ENCODE measurements at regions not wholly inside any gene's neighbourhood (a gene's known extent, or its start where the extent isn't known, plus 50 kb on each side); places are given as distances from the start of the nearest gene placed in this dataset.
"Not testable (repeated sequence)": the region's sequence is repeated elsewhere in the genome, so short reads cannot be mapped to it uniquely, and the experiment has no call there.

DNA sequence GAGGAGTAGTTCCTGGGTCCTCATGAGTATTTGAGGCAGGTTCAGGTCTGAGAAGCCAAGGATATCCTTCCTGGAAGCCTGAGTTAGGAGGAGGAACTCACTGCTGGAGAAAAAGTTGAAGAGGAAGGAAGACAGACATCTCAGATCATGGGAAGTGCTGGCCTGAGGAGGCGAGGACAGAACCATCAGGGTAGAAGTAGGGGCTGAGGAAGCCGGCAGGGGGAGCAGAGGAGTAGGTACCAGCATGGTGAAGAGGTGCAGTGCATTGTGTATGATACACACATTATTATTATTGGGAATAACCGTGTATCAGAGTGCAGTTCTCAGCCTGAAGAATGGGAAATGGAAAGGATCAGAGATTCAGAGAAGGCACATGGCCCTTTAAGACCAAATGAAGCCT is 103.2 kb upstream of the PRB2 start:
- TF ChIP-seq, protein P1, sequence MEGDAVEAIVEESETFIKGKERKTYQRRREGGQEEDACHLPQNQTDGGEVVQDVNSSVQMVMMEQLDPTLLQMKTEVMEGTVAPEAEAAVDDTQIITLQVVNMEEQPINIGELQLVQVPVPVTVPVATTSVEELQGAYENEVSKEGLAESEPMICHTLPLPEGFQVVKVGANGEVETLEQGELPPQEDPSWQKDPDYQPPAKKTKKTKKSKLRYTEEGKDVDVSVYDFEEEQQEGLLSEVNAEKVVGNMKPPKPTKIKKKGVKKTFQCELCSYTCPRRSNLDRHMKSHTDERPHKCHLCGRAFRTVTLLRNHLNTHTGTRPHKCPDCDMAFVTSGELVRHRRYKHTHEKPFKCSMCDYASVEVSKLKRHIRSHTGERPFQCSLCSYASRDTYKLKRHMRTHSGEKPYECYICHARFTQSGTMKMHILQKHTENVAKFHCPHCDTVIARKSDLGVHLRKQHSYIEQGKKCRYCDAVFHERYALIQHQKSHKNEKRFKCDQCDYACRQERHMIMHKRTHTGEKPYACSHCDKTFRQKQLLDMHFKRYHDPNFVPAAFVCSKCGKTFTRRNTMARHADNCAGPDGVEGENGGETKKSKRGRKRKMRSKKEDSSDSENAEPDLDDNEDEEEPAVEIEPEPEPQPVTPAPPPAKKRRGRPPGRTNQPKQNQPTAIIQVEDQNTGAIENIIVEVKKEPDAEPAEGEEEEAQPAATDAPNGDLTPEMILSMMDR (IDR thresholded peaks at IDR 0.05; ENCODE audit: low read depth, low read length): peak; percentile 53
- H3K4me3 ChIP-seq (ENCODE audit: low read depth, low read length); H3K36me3 ChIP-seq; H3K9me3 ChIP-seq (ENCODE audit: severe bottlenecking); H3K27ac ChIP-seq: not testable (repeated sequence)
- H3K27me3 ChIP-seq (ENCODE audit: insufficient read depth, low read depth, severe bottlenecking): peaks cover 37% of the 10 kb centered on the region
- DNase-seq: peak; percentile 27

DNA sequence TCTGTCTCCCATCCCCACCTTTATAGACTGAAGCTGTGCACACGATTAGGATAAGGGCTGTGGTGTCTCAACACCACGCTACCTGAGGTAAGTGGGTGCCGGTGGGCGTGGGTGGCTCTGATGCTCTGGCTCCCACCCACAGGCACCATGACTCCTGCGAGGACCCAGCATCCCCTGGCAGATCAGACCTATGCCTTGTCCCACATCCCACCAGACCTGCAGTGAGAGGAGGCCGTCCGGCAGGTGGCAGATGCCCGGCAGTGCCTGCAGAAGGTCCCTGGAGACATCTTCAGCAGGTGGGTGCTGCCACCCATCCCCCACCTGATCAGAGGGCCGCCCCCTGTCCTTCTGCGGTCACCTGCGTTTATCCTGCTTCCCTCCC is 104.4 kb upstream of the PRB2 start:
- TF ChIP-seq, protein P1 (IDR thresholded peaks at IDR 0.05; ENCODE audit: low read depth, low read length): no peak
- Histone ChIP-seq H3K27ac (no peak overlapping the region), H3K36me3 (no peaks in the 10 kb centered on the region), H3K4me3 (ENCODE audit: low read depth, low read length) (peak overlapping the region; percentile 35), H3K9me3 (ENCODE audit: severe bottlenecking) (peaks cover 8% of the 10 kb centered on the region), H3K27me3 (ENCODE audit: insufficient read depth, low read depth, severe bottlenecking) (peaks cover 37% of the 10 kb centered on the region)
- DNase-seq: no peak

DNA sequence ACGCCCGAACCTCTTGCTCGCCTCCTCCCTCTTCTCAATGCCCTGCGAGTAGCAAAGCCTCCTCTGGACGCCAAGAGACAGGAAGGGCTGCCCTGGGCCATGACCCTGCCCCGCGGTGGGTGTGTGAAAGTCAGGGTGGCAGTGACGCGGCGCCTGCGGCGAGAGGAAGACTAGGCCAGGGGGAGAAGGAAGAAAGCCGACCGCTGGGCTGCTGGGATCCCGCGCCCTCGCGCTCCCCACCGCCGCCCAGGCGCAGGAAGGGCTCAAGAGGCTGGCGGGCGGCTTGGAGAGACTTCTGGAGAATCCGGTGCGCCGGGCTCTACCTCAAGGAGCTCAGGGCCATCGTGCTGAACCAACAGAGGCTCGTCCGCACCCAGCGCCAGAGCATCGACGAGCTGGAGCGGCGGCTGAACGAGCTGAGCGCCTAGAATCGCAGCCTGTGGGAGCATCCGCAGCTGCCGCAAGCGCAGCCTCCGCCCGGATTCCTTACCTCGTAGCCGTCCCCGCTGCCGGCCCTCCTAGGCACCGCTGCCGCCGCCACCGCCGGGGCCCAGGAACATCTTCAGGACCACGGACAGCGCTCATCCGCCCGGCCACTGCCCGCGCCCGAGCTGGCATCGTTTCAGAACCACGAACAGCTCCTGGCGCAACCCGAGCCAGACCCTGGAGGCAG is 105.0 kb upstream of the PRB2 start:
- Histone ChIP-seq H3K27me3 (ENCODE audit: insufficient read depth, low read depth, severe bottlenecking) (peaks cover 37% of the 10 kb centered on the region), H3K9me3 (ENCODE audit: severe bottlenecking) (peaks cover 8% of the 10 kb centered on the region), H3K27ac (no peak overlapping the region), H3K36me3 (no peaks in the 10 kb centered on the region), H3K4me3 (ENCODE audit: low read depth, low read length) (peak overlapping the region; percentile 35)
- DNase-seq: peak; percentile 23
- TF ChIP-seq, protein P1 (IDR thresholded peaks at IDR 0.05; ENCODE audit: low read depth, low read length): no peak

DNA sequence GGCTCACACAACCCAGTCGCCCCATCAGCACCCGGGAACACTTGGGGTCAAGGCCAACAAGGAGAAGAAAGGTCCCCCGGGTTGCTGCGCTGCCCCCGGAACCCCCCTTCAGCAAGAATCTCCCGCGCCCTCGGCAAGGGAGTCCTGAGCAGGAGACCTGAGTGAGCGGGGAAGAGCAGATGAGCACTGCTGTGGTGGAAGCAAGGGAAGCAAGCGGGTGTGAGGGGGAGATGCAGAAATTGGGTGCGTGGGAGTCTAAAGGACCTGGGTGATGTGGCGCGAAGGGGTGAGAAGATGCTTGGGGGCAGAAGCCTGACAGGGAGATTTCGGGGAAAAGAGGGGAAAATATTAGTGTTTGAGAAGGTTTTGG is 105.5 kb upstream of the PRB2 start:
- H3K27ac ChIP-seq: no peak overlapping the region
- H3K27me3 ChIP-seq (ENCODE audit: insufficient read depth, low read depth, severe bottlenecking): peaks cover 39% of the 10 kb centered on the region
- TF ChIP-seq, protein P1 (IDR thresholded peaks at IDR 0.05; ENCODE audit: low read depth, low read length): no peak
- DNase-seq: no peak
- H3K4me3 ChIP-seq (ENCODE audit: low read depth, low read length): no peak overlapping the region
- no peaks in the 10 kb centered on the region for H3K36me3 ChIP-seq
- peaks cover 8% of the 10 kb centered on the region for H3K9me3 ChIP-seq (ENCODE audit: severe bottlenecking)

DNA sequence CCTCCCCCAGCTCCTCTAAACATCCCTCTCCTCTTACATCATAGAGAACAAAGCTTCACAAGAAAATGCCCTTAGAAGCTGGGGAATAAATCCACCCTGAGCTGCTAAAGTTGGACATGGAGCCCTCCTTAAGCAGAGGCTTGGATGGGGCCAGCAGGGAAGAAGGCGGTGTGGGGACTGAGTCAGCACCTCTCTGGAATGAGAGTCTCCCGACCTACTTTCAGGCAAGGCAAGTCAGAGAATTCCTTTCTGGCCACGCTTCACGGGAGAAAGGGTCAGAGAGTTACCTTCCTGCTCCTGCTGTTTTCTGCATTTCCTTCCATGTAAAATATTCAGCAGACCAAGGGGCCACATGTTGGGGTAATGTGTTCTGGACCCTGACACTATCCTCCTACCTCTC is 113.3 kb upstream of the PRB2 start:
- Histone ChIP-seq H3K4me3 (ENCODE audit: low read depth, low read length) (no peak overlapping the region), H3K9me3 (ENCODE audit: severe bottlenecking) (no peaks in the 10 kb centered on the region), H3K27ac (no peak overlapping the region), H3K27me3 (ENCODE audit: insufficient read depth, low read depth, severe bottlenecking) (peaks cover 10% of the 10 kb centered on the region), H3K36me3 (no peaks in the 10 kb centered on the region)
- no peak for DNase-seq
- TF ChIP-seq, protein P1 (IDR thresholded peaks at IDR 0.05; ENCODE audit: low read depth, low read length): no peak

DNA sequence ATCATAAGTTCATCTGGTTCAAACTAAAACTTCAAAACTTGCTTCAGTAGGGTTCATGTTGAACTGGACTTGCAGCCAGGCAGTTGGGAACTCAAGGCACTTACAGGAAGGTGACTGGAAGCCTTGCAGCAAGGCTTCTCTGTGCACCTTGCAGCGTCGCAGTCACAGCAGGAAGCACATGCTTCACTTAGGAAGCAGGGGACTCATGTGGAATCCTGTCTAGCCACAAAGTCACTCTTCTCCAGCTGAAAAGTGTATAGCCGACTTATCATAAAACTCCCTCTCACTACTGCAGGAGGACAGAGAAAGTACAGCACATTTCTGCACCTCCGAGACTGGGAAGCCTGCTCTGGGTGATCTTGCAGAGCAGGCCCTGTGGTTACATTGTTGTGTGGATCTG is 114.0 kb upstream of the PRB2 start:
- H3K27me3 ChIP-seq (ENCODE audit: insufficient read depth, low read depth, severe bottlenecking): peaks cover 10% of the 10 kb centered on the region
- no peaks in the 10 kb centered on the region for H3K36me3 ChIP-seq
- no peak overlapping the region for H3K4me3 ChIP-seq (ENCODE audit: low read depth, low read length)
- no peak overlapping the region for H3K27ac ChIP-seq
- no peak for DNase-seq
- TF ChIP-seq, protein P1 (IDR thresholded peaks at IDR 0.05; ENCODE audit: low read depth, low read length): no peak
- H3K9me3 ChIP-seq (ENCODE audit: severe bottlenecking): no peaks in the 10 kb centered on the region
